ENCODE measurements at regions not wholly inside any gene's neighbourhood (a gene's known extent, or its start where the extent isn't known, plus 50 kb on each side); places are given as distances from the start of the nearest gene placed in this dataset.

DNA sequence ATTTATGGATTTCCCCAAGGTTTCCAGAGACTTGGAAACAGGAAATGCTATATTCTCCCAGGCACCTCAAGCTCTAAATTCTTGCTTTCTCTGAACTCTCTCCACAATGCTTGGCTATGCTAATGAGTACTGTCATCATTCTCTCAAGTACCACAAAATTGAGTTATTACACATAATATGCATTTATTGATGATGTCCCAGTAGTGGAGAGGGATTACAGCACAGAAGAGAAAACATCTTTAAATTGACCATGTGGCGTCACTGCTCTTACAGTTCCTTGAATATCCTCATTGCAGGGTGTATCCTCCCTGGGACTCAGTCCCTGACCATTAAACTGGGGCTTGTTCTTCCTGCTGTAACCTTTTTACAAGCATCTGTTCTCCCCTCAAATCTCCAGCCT is 681.1 kb upstream of the FANCL start:
- H3K79me2 ChIP-seq (ENCODE audit: control insufficient read depth in 1 of 2, insufficient read depth in 2 of 2, low read length in 2 of 2): no peaks in the 10 kb centered on the region
- FAIRE-seq (no peak), DNase-seq (ENCODE audit: low read depth in 1 of 2, low spot score in 2 of 2) (no peak)
- H3K9me3 ChIP-seq (ENCODE audit: insufficient read depth in 2 of 2, low read depth in 1 of 2, low read length in 1 of 2): no peaks in the 10 kb centered on the region
- 96% methylated on average over 1 of the region's 1 CpG; no CpG with 5 or more reads in 1 of the 2 experiments for WGBS, 2 experiments (ENCODE audit: extremely low coverage in 1 of 2, insufficient coverage in 1 of 2, insufficient read length in 1 of 2, insufficient replicate concordance in 2 of 2, low coverage in 1 of 2, low lambda C conversion rate in 2 of 2, missing lambda C conversion rate in 1 of 2)
- H4K91ac ChIP-seq (replicated peaks; ENCODE audit: insufficient read length, low read length): no peak overlapping the region
- H4K8ac ChIP-seq (ENCODE audit: extremely low read depth, insufficient read depth, low read length): no peak overlapping the region
- H3K4me1 ChIP-seq (replicated peaks in 1 of 4; ENCODE audit: control insufficient read depth in 3 of 4, insufficient read depth in 4 of 4, low read length in 3 of 4): peaks cover 0 to 5% (median 0%) of the 10 kb centered on the region in 4 experiments; a peak in 1 of 7 replicates
- H3K36me3 ChIP-seq (ENCODE audit: control insufficient read depth in 2 of 4, insufficient read depth in 4 of 4, low read length in 3 of 4): no peaks in the 10 kb centered on the region
- H3K18ac ChIP-seq (ENCODE audit: extremely low read depth, low read length): no peak overlapping the region
- no peak overlapping the region for H3K14ac ChIP-seq (ENCODE audit: insufficient read length)
- H3K4me3 ChIP-seq (ENCODE audit: extremely low read depth in 1 of 4, insufficient read depth in 2 of 4, low read depth in 3 of 4, low read length in 4 of 4): no peak overlapping the region
- no peak overlapping the region for H3K56ac ChIP-seq (replicated peaks; ENCODE audit: insufficient read length, low read depth, low read length)
- no peak overlapping the region for H2BK12ac ChIP-seq (ENCODE audit: low read depth, low read length)
- no peaks in the 10 kb centered on the region for H3K23me2 ChIP-seq (ENCODE audit: low read depth, low read length)
- POLR2A ChIA-PET (ENCODE audit: partially characterized antibody): no interaction called here
- H3K27me3 ChIP-seq (replicated peaks in 1 of 4; ENCODE audit: control insufficient read depth in 3 of 4, extremely low read depth in 1 of 4, insufficient read depth in 3 of 4, low read length in 3 of 4): no peaks in the 10 kb centered on the region
- H2AK5ac ChIP-seq (ENCODE audit: low read depth, low read length): no peak overlapping the region
- TF ChIP-seq POU5F1 (IDR thresholded peaks at IDR 0.05; ENCODE audit: low read depth, low read length): no peak
- TF ChIP-seq CBX5 (IDR thresholded peaks at IDR 0.05; ENCODE audit: low read depth, low read length): no peak
- TF ChIP-seq, protein P1, sequence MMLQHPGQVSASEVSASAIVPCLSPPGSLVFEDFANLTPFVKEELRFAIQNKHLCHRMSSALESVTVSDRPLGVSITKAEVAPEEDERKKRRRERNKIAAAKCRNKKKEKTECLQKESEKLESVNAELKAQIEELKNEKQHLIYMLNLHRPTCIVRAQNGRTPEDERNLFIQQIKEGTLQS (IDR thresholded peaks at IDR 0.05; ENCODE audit: insufficient read depth, low read depth, low read length): no peak
- no peaks in the 10 kb centered on the region for H4K20me1 ChIP-seq (replicated peaks in 1 of 2; ENCODE audit: control insufficient read depth in 1 of 2, insufficient read depth in 2 of 2, low read length in 2 of 2)
- H2AFZ ChIP-seq (ENCODE audit: low read length): no peak overlapping the region
- H3K9ac ChIP-seq (replicated peaks in 1 of 4; ENCODE audit: extremely low read depth in 1 of 4, low read depth in 3 of 4, low read length in 3 of 4): no peak overlapping the region
- CTCF ChIA-PET (ENCODE audit: partially characterized antibody): interaction anchor here (0.6 to 1.3 kb wide), 2 partner anchors 50 to 91 kb away, joined by 3 read pairs; no protein-coding TSS in a partner anchor
- no peak overlapping the region for H2BK5ac ChIP-seq (ENCODE audit: low read depth, low read length)
- no peak overlapping the region for H2BK15ac ChIP-seq (ENCODE audit: low read length)
- no peak overlapping the region for H3K4me2 ChIP-seq (ENCODE audit: insufficient read depth in 1 of 2, low read depth in 2 of 2, low read length in 2 of 2)
- H2BK120ac ChIP-seq (replicated peaks; ENCODE audit: low read depth, low read length): no peak overlapping the region
- no peaks in the 10 kb centered on the region for H3K79me1 ChIP-seq (ENCODE audit: low read depth, low read length)
- no peak overlapping the region for H3K27ac ChIP-seq (ENCODE audit: low read depth, low read length)
- H3K4ac ChIP-seq (replicated peaks; ENCODE audit: insufficient read length, low read depth, low read length): no peak overlapping the region
- no peak overlapping the region for H3K23ac ChIP-seq (ENCODE audit: insufficient read length)
- H2BK20ac ChIP-seq (ENCODE audit: low read length): no peak overlapping the region
- H4K5ac ChIP-seq (ENCODE audit: insufficient read length, low read depth, low read length): no peak overlapping the region
